ENCODE measurements at regions not wholly inside any gene's neighbourhood (a gene's known extent, or its start where the extent isn't known, plus 50 kb on each side); places are given as distances from the start of the nearest gene placed in this dataset.

DNA sequence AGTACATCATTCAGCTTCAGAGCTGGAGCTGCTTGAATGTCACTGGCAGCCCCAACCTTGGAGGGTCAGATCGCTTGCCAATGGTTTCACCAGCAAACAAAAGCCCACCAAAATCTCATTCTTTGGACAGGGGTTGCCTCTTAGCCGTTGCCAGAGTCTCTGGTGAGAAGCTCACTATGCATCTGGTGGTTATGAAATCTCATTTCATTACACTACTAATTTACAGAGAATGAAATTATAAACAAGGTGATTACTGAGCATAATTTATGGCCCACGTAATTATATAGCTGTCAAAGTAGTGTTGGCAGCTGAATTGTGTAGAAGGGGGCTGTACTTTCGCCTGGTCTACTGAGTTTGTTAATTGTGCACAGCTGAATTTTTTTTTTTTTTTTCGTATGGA, 688.9 kb upstream of the KIF2B start:
- Histone ChIP-seq H3K36me3 (replicated peaks in 1 of 2; ENCODE audit: control insufficient read depth in 1 of 2, insufficient read depth in 2 of 2, low read length in 1 of 2) (no peaks in the 10 kb centered on the region), H3K27me3 (ENCODE audit: insufficient read depth) (no peaks in the 10 kb centered on the region), H3K4me2 (no peak overlapping the region), H3K4me1 (ENCODE audit: control insufficient read depth in 1 of 2, insufficient read depth in 2 of 2, low read depth in 1 of 2, low read length in 1 of 2) (peaks cover 0 to 38% of the 10 kb centered on the region in 2 experiments; a peak in 2 of 4 replicates), H3F3A (replicated peaks; ENCODE audit: insufficient read depth) (no peaks in the 10 kb centered on the region), H3K79me2 (ENCODE audit: insufficient read depth) (no peaks in the 10 kb centered on the region), H3K27ac (ENCODE audit: low read depth in 2 of 2, low read length in 1 of 2) (no peak overlapping the region), H3K9me2 (no peaks in the 10 kb centered on the region; the same call in 1 of the 2 replicates), H3K9me3 (no peaks in the 10 kb centered on the region), H4K20me1 (ENCODE audit: insufficient read depth) (no peaks in the 10 kb centered on the region), H3K4me3 (ENCODE audit: low read depth in 2 of 2, low read length in 1 of 2) (no peak overlapping the region), H2AFZ (ENCODE audit: low read depth) (no peak overlapping the region), H3K9ac (no peak overlapping the region)
- TF ChIP-seq NRF1 (IDR thresholded peaks at IDR 0.05; ENCODE audit: low read depth, low read length) = no peak
- TF ChIP-seq SIN3A (IDR thresholded peaks at IDR 0.05; ENCODE audit: borderline replicate concordance, low read depth, low read length) = no peak
- no peak for TF ChIP-seq FOXM1 (IDR thresholded peaks at IDR 0.05; ENCODE audit: low read depth)
- TF ChIP-seq, protein P1, sequence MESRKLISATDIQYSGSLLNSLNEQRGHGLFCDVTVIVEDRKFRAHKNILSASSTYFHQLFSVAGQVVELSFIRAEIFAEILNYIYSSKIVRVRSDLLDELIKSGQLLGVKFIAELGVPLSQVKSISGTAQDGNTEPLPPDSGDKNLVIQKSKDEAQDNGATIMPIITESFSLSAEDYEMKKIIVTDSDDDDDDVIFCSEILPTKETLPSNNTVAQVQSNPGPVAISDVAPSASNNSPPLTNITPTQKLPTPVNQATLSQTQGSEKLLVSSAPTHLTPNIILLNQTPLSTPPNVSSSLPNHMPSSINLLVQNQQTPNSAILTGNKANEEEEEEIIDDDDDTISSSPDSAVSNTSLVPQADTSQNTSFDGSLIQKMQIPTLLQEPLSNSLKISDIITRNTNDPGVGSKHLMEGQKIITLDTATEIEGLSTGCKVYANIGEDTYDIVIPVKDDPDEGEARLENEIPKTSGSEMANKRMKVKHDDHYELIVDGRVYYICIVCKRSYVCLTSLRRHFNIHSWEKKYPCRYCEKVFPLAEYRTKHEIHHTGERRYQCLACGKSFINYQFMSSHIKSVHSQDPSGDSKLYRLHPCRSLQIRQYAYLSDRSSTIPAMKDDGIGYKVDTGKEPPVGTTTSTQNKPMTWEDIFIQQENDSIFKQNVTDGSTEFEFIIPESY (IDR thresholded peaks at IDR 0.05; ENCODE audit: borderline replicate concordance, low read depth) = no peak
- TF ChIP-seq MXI1 (IDR thresholded peaks at IDR 0.05; ENCODE audit: low read depth, low read length) = no peak
- no peak for TF ChIP-seq GABPA (IDR thresholded peaks at IDR 0.05; ENCODE audit: low read depth)
- no peak for TF ChIP-seq EZH2phosphoT487 (IDR thresholded peaks at IDR 0.05; ENCODE audit: borderline replicate concordance, low read depth)
- no peak for TF ChIP-seq JUND (IDR thresholded peaks at IDR 0.05)
- TF ChIP-seq, protein P2, sequence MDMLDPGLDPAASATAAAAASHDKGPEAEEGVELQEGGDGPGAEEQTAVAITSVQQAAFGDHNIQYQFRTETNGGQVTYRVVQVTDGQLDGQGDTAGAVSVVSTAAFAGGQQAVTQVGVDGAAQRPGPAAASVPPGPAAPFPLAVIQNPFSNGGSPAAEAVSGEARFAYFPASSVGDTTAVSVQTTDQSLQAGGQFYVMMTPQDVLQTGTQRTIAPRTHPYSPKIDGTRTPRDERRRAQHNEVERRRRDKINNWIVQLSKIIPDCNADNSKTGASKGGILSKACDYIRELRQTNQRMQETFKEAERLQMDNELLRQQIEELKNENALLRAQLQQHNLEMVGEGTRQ (IDR thresholded peaks at IDR 0.05; ENCODE audit: borderline replicate concordance, low read depth, low read length) = no peak
- TF ChIP-seq, protein P3, sequence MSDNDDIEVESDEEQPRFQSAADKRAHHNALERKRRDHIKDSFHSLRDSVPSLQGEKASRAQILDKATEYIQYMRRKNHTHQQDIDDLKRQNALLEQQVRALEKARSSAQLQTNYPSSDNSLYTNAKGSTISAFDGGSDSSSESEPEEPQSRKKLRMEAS (IDR thresholded peaks at IDR 0.05; ENCODE audit: low read depth) = no peak
- TF ChIP-seq NFIC (IDR thresholded peaks at IDR 0.05; ENCODE audit: borderline replicate concordance) = no peak
- no peak for TF ChIP-seq TCF12 (IDR thresholded peaks at IDR 0.05)
- TF ChIP-seq, protein P4, sequence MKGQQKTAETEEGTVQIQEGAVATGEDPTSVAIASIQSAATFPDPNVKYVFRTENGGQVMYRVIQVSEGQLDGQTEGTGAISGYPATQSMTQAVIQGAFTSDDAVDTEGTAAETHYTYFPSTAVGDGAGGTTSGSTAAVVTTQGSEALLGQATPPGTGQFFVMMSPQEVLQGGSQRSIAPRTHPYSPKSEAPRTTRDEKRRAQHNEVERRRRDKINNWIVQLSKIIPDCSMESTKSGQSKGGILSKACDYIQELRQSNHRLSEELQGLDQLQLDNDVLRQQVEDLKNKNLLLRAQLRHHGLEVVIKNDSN (IDR thresholded peaks at IDR 0.05; ENCODE audit: borderline replicate concordance, low read depth) = no peak
- no peak for TF ChIP-seq FOSL2 (IDR thresholded peaks at IDR 0.05; ENCODE audit: borderline replicate concordance, low read depth)
- POLR2A ChIA-PET = no interaction called here
- CTCF ChIA-PET = interaction anchor here (0.6 to 1.1 kb wide), 2 partner anchors 101 to 376 kb away, joined by 3 to 4 read pairs; no protein-coding TSS in a partner anchor
- WGBS (ENCODE audit: low lambda C conversion rate) = 17% methylated on average over 5 of the region's 5 CpGs
- DNase-seq = no peak

DNA sequence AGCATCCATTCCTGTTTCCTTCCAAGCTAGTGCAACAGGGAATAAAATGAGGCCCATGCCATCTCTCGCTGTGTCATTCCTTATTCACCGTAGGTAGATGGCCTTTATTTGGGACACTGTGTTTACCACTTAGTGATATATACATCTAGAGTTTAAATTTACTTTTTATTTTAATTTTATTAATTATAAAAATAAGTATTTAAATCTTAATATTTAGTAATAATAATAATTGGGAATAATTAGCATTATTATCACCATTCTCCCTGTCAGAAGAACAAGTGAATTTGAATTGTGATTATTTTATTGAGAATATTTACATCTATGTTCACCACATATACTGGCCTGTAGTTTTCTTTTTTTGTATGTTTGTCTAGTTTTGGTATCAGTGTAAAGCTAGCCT, 692.9 kb upstream of the KIF2B start:
- WGBS (ENCODE audit: low lambda C conversion rate) = 57% methylated on average over 2 of the region's 2 CpGs
- Histone ChIP-seq H3K4me1 (ENCODE audit: control insufficient read depth in 1 of 2, insufficient read depth in 2 of 2, low read depth in 1 of 2, low read length in 1 of 2) (peaks cover 0 to 13% of the 10 kb centered on the region in 2 experiments; a peak in 2 of 4 replicates), H3K9me3 (no peaks in the 10 kb centered on the region), H3K79me2 (ENCODE audit: insufficient read depth) (no peaks in the 10 kb centered on the region), H4K20me1 (ENCODE audit: insufficient read depth) (no peaks in the 10 kb centered on the region), H3K9me2 (no peaks in the 10 kb centered on the region), H3F3A (replicated peaks; ENCODE audit: insufficient read depth) (no peaks in the 10 kb centered on the region), H3K4me2 (no peak overlapping the region), H2AFZ (ENCODE audit: low read depth) (no peak overlapping the region), H3K36me3 (replicated peaks in 1 of 2; ENCODE audit: control insufficient read depth in 1 of 2, insufficient read depth in 2 of 2, low read length in 1 of 2) (no peaks in the 10 kb centered on the region), H3K27ac (ENCODE audit: low read depth in 2 of 2, low read length in 1 of 2) (no peak overlapping the region), H3K27me3 (ENCODE audit: insufficient read depth) (no peaks in the 10 kb centered on the region), H3K4me3 (ENCODE audit: low read depth in 2 of 2, low read length in 1 of 2) (no peak overlapping the region), H3K9ac (no peak overlapping the region)
- no peak for TF ChIP-seq FOSL2 (IDR thresholded peaks at IDR 0.05; ENCODE audit: borderline replicate concordance, low read depth)
- no peak for TF ChIP-seq NFIC (IDR thresholded peaks at IDR 0.05; ENCODE audit: borderline replicate concordance)
- no peak for TF ChIP-seq FOXM1 (IDR thresholded peaks at IDR 0.05; ENCODE audit: low read depth)
- TF ChIP-seq TEAD4 (IDR thresholded peaks at IDR 0.05; ENCODE audit: borderline replicate concordance, insufficient read depth) = no peak
- no peak for TF ChIP-seq TAF1 (IDR thresholded peaks at IDR 0.05; ENCODE audit: borderline replicate concordance, low read depth, low read length)
- TF ChIP-seq, protein P1 (IDR thresholded peaks at IDR 0.05; ENCODE audit: borderline replicate concordance, low read depth) = no peak
- TF ChIP-seq RXRA (IDR thresholded peaks at IDR 0.05; ENCODE audit: borderline replicate concordance, low read depth) = no peak
- TF ChIP-seq GATA2 (CRISPR knock-in tag; IDR thresholded peaks at IDR 0.05) = no peak
- no peak for TF ChIP-seq SIN3A (IDR thresholded peaks at IDR 0.05; ENCODE audit: borderline replicate concordance, low read depth, low read length)
- no peak for TF ChIP-seq MXI1 (IDR thresholded peaks at IDR 0.05; ENCODE audit: low read depth, low read length)
- no peak for DNase-seq
- ChIA-PET CTCF (no interaction called here), POLR2A (no interaction called here)
